Endothelial cell of umbilical vein (primary cell): ENCODE measurements at regions not wholly inside any gene's neighbourhood (a gene's known extent, or its start where the extent isn't known, plus 50 kb on each side); places are given as distances from the start of the nearest gene placed in this dataset.

ENCODE experiments used
- BruUV-seq: library from RNA; stranded (reverse); fragments of 400-500 nt; replicated peaks from 2 replicates; lab custom pipeline; 2021; lab: Mats Ljungman, UMichigan
- CTCF ChIA-PET: fragments of 300-600, 350-600 bp; sonication (Branson Sonifier 250); formaldehyde crosslinking; loops from one replicate; lab custom pipeline; 2021; ENCODE audit warnings: antibody characterized with exemption, inconsistent platforms; lab: Charles Lee
- POLR2A ChIA-PET: fragments of 300-600, 350-600 bp; sonication (Branson Sonifier 250); formaldehyde crosslinking; loops from one replicate; lab custom pipeline; 2021; ENCODE audit warnings: antibody characterized with exemption, inconsistent platforms; lab: Charles Lee
- DNase-seq: peaks from one replicate; pipeline ENCODE4 v3.0.0-alpha.2; 2011; ENCODE audit warnings: low read depth, low spot score
- FAIRE-seq: peaks from 2 replicates; lab custom pipeline; 2011; peaks lifted over from hg19 to GRCh38; lab: Jason Lieb, UNC
- H2AFZ ChIP-seq: 2 replicates; pipeline ENCODE4 v1.6.0; 2012; ENCODE audit warnings: low read depth, low read length, control low read depth, inconsistent platforms
- H3K27ac ChIP-seq: 2 replicates; pipeline ENCODE4 v1.5.1; 2011; ENCODE audit warnings: low read depth, mild to moderate bottlenecking, control low read depth, low read length, moderate library complexity; ENCODE audit not compliant: insufficient read depth
- H3K27me3 ChIP-seq, 2 experiments: 2 replicates each; pipeline versions ENCODE4 v1.6.0 to v1.6.1; 2011; ENCODE audit warnings: low read length in 2 of 2, mixed read lengths in 1 of 2; ENCODE audit not compliant: control insufficient read depth in 2 of 2, insufficient read depth in 2 of 2
- H3K36me3 ChIP-seq, 2 experiments: 2 replicates in 1 of 2; 3 replicates in 1 of 2; pipeline ENCODE4 v1.5.1; 2011; ENCODE audit warnings: low read length in 2 of 2, mild to moderate bottlenecking in 1 of 2, moderate library complexity in 1 of 2; ENCODE audit not compliant: control insufficient read depth in 2 of 2, insufficient read depth in 2 of 2; ENCODE audit errors: extremely low read depth in 1 of 2
- H3K4me1 ChIP-seq: 3 replicates; pipeline ENCODE4 v1.5.1; 2011; ENCODE audit warnings: mild to moderate bottlenecking, low read length; ENCODE audit not compliant: control insufficient read depth, insufficient read depth; ENCODE audit errors: extremely low read depth
- H3K4me2 ChIP-seq: 2 replicates; pipeline ENCODE4 v1.6.1; 2011; ENCODE audit warnings: low read length, control low read depth, mixed read lengths; ENCODE audit not compliant: insufficient read depth
- H3K4me3 ChIP-seq, 3 experiments: fragments of 200-600 bp in 1 of 3; sonication (generic), shearing (Covaris generic) in 1 of 3; replicated peaks in 1 of 3; 2 replicates each; pipeline ENCODE4 v1.5.1; 2011 to 2016; ENCODE audit warnings: control low read depth in 3 of 3, low read length in 3 of 3, mild to moderate bottlenecking in 2 of 3, inconsistent platforms in 1 of 3, low read depth in 1 of 3, moderate library complexity in 1 of 3; ENCODE audit not compliant: insufficient read depth in 1 of 3
- H3K79me2 ChIP-seq: 2 replicates; pipeline ENCODE4 v1.6.0; 2012; ENCODE audit warnings: low read length, inconsistent platforms; ENCODE audit not compliant: control insufficient read depth, insufficient read depth
- H3K9ac ChIP-seq: replicated peaks from 2 replicates; pipeline ENCODE3; 2011; ENCODE audit warnings: low read length, control low read depth; ENCODE audit not compliant: insufficient read depth; ENCODE audit errors: extremely low read depth
- H3K9me1 ChIP-seq: replicated peaks from 3 replicates; pipeline ENCODE4 v1.6.0; 2011; ENCODE audit warnings: mild to moderate bottlenecking, low read length; ENCODE audit not compliant: control insufficient read depth, insufficient read depth; ENCODE audit errors: extremely low read depth
- H3K9me3 ChIP-seq: replicated peaks from 2 replicates; pipeline ENCODE4 v1.5.1; 2012; ENCODE audit warnings: low read length, inconsistent platforms; ENCODE audit not compliant: control insufficient read depth, insufficient read depth
- H4K20me1 ChIP-seq: replicated peaks from 2 replicates; pipeline ENCODE3; 2011; ENCODE audit warnings: mild to moderate bottlenecking, low read length; ENCODE audit not compliant: control insufficient read depth, insufficient read depth; ENCODE audit errors: extremely low read depth
- EZH2 ChIP-seq: IDR thresholded peaks from 2 replicates; pipeline ENCODE4 v1.6.1; 2012; ENCODE audit warnings: borderline replicate concordance, low read depth, mild to moderate bottlenecking, moderate library complexity, low read length, inconsistent platforms; ENCODE audit not compliant: severe bottlenecking
- FOS ChIP-seq: IDR thresholded peaks from 2 replicates; pipeline ENCODE4 v1.6.1; 2011; ENCODE audit warnings: mild to moderate bottlenecking, low read length, moderate library complexity, borderline replicate concordance; ENCODE audit not compliant: insufficient read depth
- GATA2 ChIP-seq: IDR thresholded peaks from 2 replicates; pipeline ENCODE4 v1.7.0; 2011; ENCODE audit warnings: low read depth, mild to moderate bottlenecking, moderate library complexity, mixed read lengths, low read length; ENCODE audit not compliant: insufficient read length, insufficient read depth
- JUN ChIP-seq: IDR thresholded peaks from 2 replicates; pipeline ENCODE4 v1.6.1; 2011; ENCODE audit warnings: borderline replicate concordance, low read depth; ENCODE audit not compliant: insufficient read length, insufficient read depth
- MYC ChIP-seq: IDR thresholded peaks from one replicate; pipeline ENCODE4 v1.6.1; 2011; ENCODE audit warnings: mild to moderate bottlenecking, low read depth, low read length
- POLR2A ChIP-seq: IDR thresholded peaks from 2 replicates; pipeline ENCODE4 v1.6.1; 2012; ENCODE audit warnings: low read depth, mild to moderate bottlenecking, control low read depth, low read length
- POLR2AphosphoS5 ChIP-seq: IDR thresholded peaks from 2 replicates; pipeline ENCODE4 v1.6.1; 2012; ENCODE audit warnings: low read depth, mild to moderate bottlenecking, control low read depth, low read length, moderate library complexity; ENCODE audit not compliant: insufficient read depth
- dilution Hi-C: fragments of 300-500 bp; cut with MboI; formaldehyde crosslinking; loops from one replicate; pipeline ENCODE4 v1.15.0; 2019; ENCODE audit warnings: low sequenced_read_pairs; ENCODE audit not compliant: extremely low pct_ligation_motif_present
- intact Hi-C: fragments of 100-400 bp; cut with micrococcal nuclease; formaldehyde crosslinking; loops from one replicate; pipeline ENCODE4 v1.10.0; 2022
- TF ChIP-seq, protein P1 (sequence below), 2 donors: IDR thresholded peaks; 1 replicate in 1 of 2; 2 replicates in 1 of 2; pipeline ENCODE4 v1.5.1; 2011; ENCODE audit warnings: low read length in 2 of 2, mild to moderate bottlenecking in 2 of 2, moderate library complexity in 2 of 2, control low read depth in 1 of 2, inconsistent platforms in 1 of 2, low read depth in 1 of 2; ENCODE audit not compliant: insufficient read depth in 1 of 2; ENCODE audit errors: extremely low read depth in 1 of 2
- TF ChIP-seq, protein P2 (sequence below): IDR thresholded peaks from 2 replicates; pipeline ENCODE4 v1.6.1; 2011; ENCODE audit not compliant: insufficient read depth, insufficient read length

DNA sequence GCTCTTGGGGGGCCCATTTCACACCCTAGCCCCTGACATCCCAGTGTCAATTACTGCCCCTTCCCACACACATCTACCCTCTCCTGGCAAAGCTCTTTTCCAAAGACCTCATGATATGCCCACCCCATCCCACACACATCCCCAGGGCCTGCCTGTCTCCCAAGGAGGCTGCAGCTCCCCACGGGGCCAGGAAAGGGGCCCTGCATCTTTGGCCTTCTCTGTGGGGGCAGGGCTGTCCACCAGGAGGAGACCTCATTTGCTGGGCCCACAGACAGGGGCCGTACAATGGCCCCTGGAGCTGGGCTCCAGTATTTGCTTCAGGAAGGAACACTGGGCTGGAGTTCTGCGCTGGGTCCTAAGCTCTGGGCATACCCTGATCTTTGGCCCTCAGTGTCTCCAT is 65.6 kb upstream of the RUNX3 start:
- ChIA-PET CTCF (interaction anchor here (1.3 kb wide), 1 partner anchor 97 kb away, joined by 3 read pairs; no protein-coding TSS in a partner anchor), POLR2A (no interaction called here)
- Histone ChIP-seq H3K27ac (no peak overlapping the region), H3K9ac (no peak overlapping the region), H3K9me3 (no peaks in the 10 kb centered on the region), H3K4me3 (no peak overlapping the region), H3K4me2 (no peak overlapping the region), H4K20me1 (no peaks in the 10 kb centered on the region), H3K36me3 (no peaks in the 10 kb centered on the region), H3K4me1 (no peaks in the 10 kb centered on the region), H2AFZ (no peak overlapping the region), H3K27me3 (no peaks in the 10 kb centered on the region), H3K79me2 (no peaks in the 10 kb centered on the region), H3K9me1 (no peaks in the 10 kb centered on the region)
- intact Hi-C loops (no loop called here), dilution Hi-C loops (no loop called here)
- DNase-seq (no peak), FAIRE-seq (no peak)
- TF ChIP-seq EZH2 (no peak), FOS (no peak), POLR2AphosphoS5 (no peak), GATA2 (no peak), JUN (no peak), POLR2A (no peak), MYC (no peak)
- TF ChIP-seq, protein P1, sequence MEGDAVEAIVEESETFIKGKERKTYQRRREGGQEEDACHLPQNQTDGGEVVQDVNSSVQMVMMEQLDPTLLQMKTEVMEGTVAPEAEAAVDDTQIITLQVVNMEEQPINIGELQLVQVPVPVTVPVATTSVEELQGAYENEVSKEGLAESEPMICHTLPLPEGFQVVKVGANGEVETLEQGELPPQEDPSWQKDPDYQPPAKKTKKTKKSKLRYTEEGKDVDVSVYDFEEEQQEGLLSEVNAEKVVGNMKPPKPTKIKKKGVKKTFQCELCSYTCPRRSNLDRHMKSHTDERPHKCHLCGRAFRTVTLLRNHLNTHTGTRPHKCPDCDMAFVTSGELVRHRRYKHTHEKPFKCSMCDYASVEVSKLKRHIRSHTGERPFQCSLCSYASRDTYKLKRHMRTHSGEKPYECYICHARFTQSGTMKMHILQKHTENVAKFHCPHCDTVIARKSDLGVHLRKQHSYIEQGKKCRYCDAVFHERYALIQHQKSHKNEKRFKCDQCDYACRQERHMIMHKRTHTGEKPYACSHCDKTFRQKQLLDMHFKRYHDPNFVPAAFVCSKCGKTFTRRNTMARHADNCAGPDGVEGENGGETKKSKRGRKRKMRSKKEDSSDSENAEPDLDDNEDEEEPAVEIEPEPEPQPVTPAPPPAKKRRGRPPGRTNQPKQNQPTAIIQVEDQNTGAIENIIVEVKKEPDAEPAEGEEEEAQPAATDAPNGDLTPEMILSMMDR (IDR thresholded peaks at IDR 0.05; ENCODE audit: extremely low read depth in 1 of 2, insufficient read depth in 1 of 2, low read depth in 1 of 2, low read length in 2 of 2) = no peak
- TF ChIP-seq, protein P2, sequence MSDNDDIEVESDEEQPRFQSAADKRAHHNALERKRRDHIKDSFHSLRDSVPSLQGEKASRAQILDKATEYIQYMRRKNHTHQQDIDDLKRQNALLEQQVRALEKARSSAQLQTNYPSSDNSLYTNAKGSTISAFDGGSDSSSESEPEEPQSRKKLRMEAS = no peak
- BruUV-seq = no TSS peak
